Stimulated activated effector memory CD8-positive, alpha-beta T cell treated with anti-CD3 and anti-CD28 coated beads, Interleukin-12 subunit alpha, Interleukin-12 subunit beta, amount 100 ng/mL, for 72 hours (primary cell): ENCODE measurements at regions not wholly inside any gene's neighbourhood (a gene's known extent, or its start where the extent isn't known, plus 50 kb on each side); places are given as distances from the start of the nearest gene placed in this dataset.

Experiments used
- ATAC-seq: fragments of 150-1000 bp; cut with Tn5 transposase; 2 replicates; pipeline ENCODE4 v1.10.0; 2021
- DNase-seq, 2 donors: peaks; one replicate each; pipeline ENCODE4 v3.0.0; 2021 to 2022; ENCODE audit warnings: low spot score in 2 of 2
- H3K27ac Mint-ChIP-seq: one replicate; pipeline ENCODE4 v1.8.0; 2022; ENCODE audit warnings: mild to moderate bottlenecking, mixed read lengths
- H3K36me3 Mint-ChIP-seq: one replicate; pipeline ENCODE4 v1.8.0; 2022; ENCODE audit warnings: mild to moderate bottlenecking, mixed read lengths
- H3K4me1 Mint-ChIP-seq: one replicate; pipeline ENCODE4 v1.8.0; 2022; ENCODE audit warnings: mixed read lengths
- H3K4me3 Mint-ChIP-seq: one replicate; pipeline ENCODE4 v1.8.0; 2022; ENCODE audit warnings: mild to moderate bottlenecking, mixed read lengths
- H3K9me3 Mint-ChIP-seq: one replicate; pipeline ENCODE4 v1.8.0; 2022; ENCODE audit warnings: mixed read lengths

DNA sequence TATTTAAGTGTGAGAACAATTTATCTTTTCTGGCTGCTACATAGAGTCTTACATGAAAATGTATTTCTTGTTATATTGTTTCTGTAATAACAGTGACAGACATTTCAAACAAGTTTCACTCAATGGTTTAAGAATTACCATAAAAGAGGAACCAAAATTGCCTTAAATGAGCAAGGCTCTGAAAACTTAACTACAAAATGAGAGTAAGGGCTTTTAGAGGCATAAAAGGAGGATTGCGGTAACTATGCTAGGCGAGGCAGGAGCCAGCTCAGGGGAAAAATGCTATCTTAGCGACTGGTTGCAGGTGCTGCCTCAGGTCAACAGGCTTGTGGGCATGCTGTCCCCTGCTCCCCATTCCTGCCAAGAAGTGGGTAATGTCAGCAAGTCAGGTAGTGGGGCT lies 81.7 kb upstream of the MSI2 start:
- ATAC-seq, result no peak
- no peaks in the 10 kb centered on the region for H3K4me1 Mint-ChIP-seq

DNA sequence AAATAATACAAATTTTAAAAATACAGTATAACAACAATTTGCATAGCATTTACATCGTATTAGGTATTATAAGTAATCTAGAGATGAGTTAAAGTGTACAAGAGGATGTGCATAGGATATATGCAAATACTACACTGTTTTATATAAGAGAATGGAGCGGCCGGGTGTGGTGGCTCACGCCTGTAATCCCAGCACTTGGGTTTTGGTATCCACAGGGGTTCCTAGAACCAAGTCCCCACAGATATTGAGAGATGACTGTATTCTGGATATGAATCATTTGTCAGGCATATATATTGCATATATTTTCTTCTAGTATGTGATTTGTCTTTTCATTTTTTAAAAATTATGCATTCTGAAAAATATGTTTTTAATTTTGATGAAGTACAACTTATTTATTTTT lies 77.5 kb upstream of the MSI2 start:
- Mint-ChIP-seq H3K4me3 (no peak overlapping the region), H3K4me1 (no peaks in the 10 kb centered on the region)
- ATAC-seq, result peak; percentile 70

More for the DNA sequence above, 81.7 kb upstream of the MSI2 start:
- Mint-ChIP-seq H3K9me3 (no peaks in the 10 kb centered on the region), H3K27ac (no peak overlapping the region), H3K4me3 (no peak overlapping the region), H3K36me3 (no peaks in the 10 kb centered on the region)
- DNase-seq, result no peak

DNA sequence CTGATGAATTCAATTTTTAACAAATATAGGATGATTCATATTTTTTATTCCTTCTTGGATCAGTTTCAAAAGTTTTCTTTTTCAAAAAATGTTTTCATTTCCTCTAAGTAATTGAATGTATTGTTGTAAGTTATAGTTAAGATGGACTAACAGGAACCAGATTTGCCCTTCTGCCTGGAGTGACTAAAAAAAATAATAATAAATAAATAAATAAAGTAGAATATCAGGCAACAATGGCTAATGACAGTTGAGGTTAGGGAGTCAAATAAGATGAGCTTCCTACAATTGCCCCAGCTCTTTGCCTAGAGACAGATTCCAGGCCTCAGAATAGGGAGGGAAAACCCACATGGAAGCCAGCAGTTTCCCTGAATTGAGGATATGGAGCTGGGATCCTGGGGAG lies 73.7 kb upstream of the MSI2 start:
- ATAC-seq, result no peak
- H3K27ac Mint-ChIP-seq, result no peak overlapping the region
- no peaks in the 10 kb centered on the region for H3K9me3 Mint-ChIP-seq
- no peak overlapping the region for H3K4me3 Mint-ChIP-seq
- DNase-seq, result no peak
- no peaks in the 10 kb centered on the region for H3K36me3 Mint-ChIP-seq
- H3K4me1 Mint-ChIP-seq, result no peaks in the 10 kb centered on the region

More for the DNA sequence above, 77.5 kb upstream of the MSI2 start:
- H3K27ac Mint-ChIP-seq, result no peak overlapping the region
- H3K36me3 Mint-ChIP-seq, result no peaks in the 10 kb centered on the region
- no peak for DNase-seq
- H3K9me3 Mint-ChIP-seq, result no peaks in the 10 kb centered on the region

DNA sequence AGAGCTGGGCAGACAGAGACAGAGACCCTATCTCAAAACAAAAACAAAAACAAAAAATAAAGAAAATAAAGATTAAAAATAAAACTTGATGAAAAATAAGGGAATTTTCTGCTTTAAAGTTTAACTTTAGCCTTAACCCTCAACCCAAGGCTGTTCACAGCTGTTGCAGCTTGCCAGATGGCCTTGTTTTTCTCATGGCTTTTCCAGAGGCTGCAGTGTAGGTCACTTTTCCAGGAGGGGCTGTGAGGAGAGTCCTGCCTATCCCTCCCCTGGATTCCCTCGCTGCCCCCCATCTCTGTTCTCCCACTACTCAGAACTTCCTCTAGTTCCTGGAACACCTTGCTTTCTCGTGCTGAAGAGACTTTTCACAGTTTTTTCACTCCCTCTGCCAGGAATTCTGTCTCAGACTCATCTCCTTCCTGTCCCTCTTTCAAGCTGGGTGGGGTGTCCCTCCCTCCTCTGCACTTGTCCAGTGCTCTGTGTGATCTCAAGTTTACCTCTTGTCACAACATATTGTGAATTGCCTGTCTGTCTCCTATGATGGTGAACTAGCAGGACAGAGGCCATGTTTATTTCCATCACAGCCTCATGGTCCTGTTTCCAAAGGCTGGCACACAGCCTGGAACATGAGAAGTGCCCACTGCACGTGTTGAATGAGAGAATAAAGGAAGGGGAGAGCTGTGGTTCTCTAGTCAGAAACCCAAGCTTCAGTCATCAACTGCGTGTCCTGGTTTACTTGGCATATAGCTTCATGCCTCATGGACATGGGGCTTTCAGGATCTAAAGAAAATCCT lies 69.9 kb upstream of the MSI2 start:
- Mint-ChIP-seq H3K9me3 (no peaks in the 10 kb centered on the region), H3K4me3 (no peak overlapping the region), H3K4me1 (no peaks in the 10 kb centered on the region), H3K27ac (no peak overlapping the region), H3K36me3 (no peaks in the 10 kb centered on the region)
- ATAC-seq (no peak), DNase-seq (no peak)

DNA sequence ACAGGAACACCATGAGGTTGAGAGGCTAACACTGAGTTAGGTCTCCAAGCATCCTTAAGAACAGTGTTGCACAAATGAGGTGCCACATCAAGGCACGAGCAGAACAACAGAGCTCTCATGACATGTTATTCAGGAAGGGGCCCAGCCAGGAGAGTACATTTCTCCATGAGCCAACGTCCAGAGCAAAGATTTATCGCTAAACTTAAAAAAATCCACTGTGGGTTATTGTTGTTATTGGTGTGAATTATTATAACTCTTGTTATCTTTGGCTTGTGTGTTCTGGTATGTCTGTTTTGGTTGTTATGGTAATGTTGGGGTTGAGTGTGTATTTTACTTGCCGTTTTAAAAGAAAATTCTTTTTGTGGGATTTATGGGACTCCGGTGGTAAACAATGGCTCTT lies 68.9 kb upstream of the MSI2 start:
- H3K27ac Mint-ChIP-seq, result no peak overlapping the region
- no peaks in the 10 kb centered on the region for H3K9me3 Mint-ChIP-seq
- H3K4me1 Mint-ChIP-seq, result no peaks in the 10 kb centered on the region
- no peaks in the 10 kb centered on the region for H3K36me3 Mint-ChIP-seq
- H3K4me3 Mint-ChIP-seq, result no peak overlapping the region
- ATAC-seq (no peak), DNase-seq (no peak)

DNA sequence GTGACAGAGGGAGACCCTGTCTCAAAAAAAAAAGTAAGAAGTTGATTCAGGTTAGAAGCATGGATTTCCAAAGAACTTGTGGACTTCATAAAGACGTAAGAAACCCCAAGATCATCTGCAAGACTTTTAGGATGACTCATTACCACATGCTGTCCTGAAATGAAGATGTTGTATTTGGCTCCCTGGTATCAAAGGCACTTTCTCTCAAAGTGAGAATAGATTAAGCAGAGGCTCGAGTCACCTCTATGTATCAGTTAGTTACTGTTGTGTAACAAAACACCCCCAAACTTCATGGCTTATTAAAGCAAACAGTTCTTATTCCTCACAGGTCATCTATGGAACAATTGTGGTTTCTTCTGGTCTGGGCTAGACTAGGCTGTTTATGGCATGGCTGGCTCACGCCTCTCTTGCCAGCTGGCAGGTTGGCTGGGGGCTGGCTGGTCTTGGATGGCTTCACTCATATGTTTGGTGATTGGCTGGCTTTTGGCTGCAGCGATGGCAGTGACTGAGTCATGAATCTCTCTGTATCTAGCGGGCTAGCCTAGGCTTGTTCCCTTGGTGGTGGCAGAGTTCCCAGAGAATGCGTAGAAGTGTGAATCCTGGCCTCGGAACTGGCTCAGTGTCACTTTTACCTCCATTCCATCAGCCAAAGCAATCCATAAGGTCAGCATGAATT lies 60.4 kb upstream of the MSI2 start:
- Mint-ChIP-seq H3K27ac (no peak overlapping the region), H3K4me3 (no peak overlapping the region), H3K4me1 (no peaks in the 10 kb centered on the region), H3K36me3 (no peaks in the 10 kb centered on the region), H3K9me3 (no peaks in the 10 kb centered on the region)
- no peak for DNase-seq
- ATAC-seq, result peak; percentile 87

DNA sequence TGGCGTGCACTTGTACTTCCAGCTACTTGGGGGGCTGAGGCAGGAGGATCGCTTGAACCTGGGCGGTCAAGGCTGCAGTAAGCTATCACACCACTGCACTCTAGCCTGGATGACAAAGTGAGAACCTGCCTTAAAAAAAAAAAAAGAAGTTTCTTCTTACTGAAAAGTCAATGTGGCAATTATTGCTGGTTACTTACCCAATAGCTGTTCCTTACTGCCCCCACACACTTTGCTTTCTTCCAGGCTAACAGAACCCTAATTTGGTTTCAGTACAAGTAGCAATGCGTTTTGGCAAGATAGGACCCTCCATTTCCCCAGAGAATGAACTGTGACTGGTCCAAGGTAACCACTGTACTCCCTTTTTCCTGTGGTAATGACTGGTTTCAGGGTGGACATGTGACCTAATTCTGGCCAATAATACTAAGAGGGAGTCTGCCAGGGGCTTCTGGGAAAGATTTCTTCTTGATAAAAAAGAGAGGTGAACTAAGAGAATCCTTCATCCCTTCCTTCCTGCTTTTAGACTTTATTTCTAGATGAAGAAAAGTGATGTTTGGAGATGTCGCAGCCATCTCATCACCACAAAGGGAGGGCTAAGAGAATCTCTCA lies 58.8 kb upstream of the MSI2 start:
- Mint-ChIP-seq H3K36me3 (no peaks in the 10 kb centered on the region), H3K9me3 (no peaks in the 10 kb centered on the region)

DNA sequence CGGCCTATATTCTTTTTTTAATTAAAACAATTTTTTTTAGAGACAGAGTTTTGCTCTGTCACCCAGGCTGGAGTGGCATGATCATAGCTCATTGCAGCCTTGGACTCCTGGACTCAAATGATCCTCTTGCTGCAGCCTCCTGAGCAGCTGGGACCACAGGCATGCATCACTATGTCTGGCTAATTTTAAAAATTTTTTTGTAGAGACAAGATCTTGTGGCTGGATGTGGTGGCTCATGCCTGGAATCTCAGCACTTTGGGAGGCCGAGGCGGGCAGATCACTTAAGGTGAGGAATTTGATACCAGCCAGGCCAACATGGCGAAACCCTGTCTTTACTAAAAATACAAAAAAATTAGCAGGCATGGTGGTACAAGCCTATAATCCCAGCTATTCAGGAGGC lies 54.8 kb upstream of the MSI2 start:
- no peaks in the 10 kb centered on the region for H3K4me1 Mint-ChIP-seq
- DNase-seq (no peak), ATAC-seq (no peak)
- no peak overlapping the region for H3K4me3 Mint-ChIP-seq
- no peak overlapping the region for H3K27ac Mint-ChIP-seq
- no peaks in the 10 kb centered on the region for H3K9me3 Mint-ChIP-seq
- no peaks in the 10 kb centered on the region for H3K36me3 Mint-ChIP-seq

More for the DNA sequence above, 58.8 kb upstream of the MSI2 start:
- no peak for ATAC-seq
- Mint-ChIP-seq H3K4me1 (no peaks in the 10 kb centered on the region), H3K27ac (no peak overlapping the region), H3K4me3 (no peak overlapping the region)
- no peak for DNase-seq

DNA sequence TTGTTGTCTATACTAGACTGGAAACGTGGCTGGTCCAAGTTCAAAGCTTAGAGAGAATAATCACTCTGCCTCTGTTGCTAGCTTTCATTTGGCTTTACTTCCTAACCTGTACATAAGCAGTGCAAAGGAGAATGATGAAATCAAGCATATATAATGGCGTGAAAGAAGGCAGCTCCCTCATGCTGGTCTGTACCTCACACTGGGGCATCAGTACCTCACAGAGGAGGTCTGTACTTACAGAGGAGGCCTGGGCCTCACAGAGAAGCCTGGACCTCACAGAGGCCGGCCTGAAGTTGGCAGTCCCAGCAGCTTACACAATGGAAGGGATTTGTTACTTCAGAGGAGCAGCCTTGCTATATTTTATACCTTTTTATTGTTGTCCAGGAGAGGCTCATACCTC lies 53.3 kb upstream of the MSI2 start:
- Mint-ChIP-seq H3K27ac (no peak overlapping the region), H3K9me3 (no peaks in the 10 kb centered on the region), H3K36me3 (no peaks in the 10 kb centered on the region), H3K4me3 (no peak overlapping the region), H3K4me1 (no peaks in the 10 kb centered on the region)
- no peak for ATAC-seq
- no peak for DNase-seq
